Tongue (tissue), 1 donor: ENCODE measurements at regions not wholly inside any gene's neighbourhood (a gene's known extent, or its start where the extent isn't known, plus 50 kb on each side); places are given as distances from the start of the nearest gene placed in this dataset.

Source experiments
- DNase-seq: peaks from one replicate; pipeline ENCODE4 v3.0.0-alpha.2; 2015

DNA sequence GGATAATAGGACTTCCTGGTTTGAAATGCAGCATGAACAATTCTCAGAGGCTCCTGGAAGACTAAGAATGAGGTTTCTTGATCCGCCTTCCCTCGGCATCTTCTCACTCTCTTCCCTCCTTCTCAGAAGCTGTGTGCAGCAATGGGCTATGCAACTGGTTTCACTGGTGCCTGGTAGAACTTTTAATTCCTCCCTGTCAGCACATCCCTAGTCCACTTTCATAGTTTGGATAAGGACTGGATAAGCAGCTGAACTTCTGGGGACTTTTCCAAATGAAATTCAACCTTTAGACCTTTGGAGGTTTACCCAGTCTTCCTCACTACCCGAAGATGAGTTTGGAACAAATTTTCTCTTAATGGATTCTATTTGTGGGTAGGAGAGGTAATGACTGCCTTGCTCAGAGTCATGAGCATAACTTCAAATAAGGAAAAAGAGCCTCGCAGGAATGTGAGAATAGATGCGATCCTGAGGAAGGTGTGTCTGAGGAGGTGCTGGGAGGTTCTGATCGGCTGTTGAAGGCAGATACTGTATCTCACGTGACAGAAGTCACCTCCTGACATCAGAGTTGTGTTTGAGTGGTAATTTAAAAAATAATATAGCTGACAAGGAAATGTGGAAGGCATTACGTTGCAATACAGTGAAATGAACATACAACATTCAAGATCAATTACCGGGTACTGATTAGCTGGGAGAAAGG lies 56.0 kb upstream of the HAND2 start:
- no peak for DNase-seq

GRCh38 chr4:173584506-173584905 lies 54.5 kb upstream of the HAND2 start:
- no peak for DNase-seq
